Coronary artery (tissue), 2 donors: ENCODE measurements at regions not wholly inside any gene's neighbourhood (a gene's known extent, or its start where the extent isn't known, plus 50 kb on each side); places are given as distances from the start of the nearest gene placed in this dataset.

Experiments
- DNase-seq: peaks from one replicate; pipeline ENCODE4 v3.0.0-alpha.2; 2017; ENCODE audit warnings: low spot score
- H3K27ac ChIP-seq, 2 donors: fragments of 200-600 bp; sonication (generic); one replicate each; pipeline ENCODE4 v1.5.1; 2016 to 2019
- H3K4me3 ChIP-seq: fragments of 200-600 bp; sonication (generic); 2 replicates; pipeline ENCODE4 v1.5.1; 2016; ENCODE audit warnings: mild to moderate bottlenecking, moderate library complexity
- TF ChIP-seq, protein P1 (sequence below): fragments of 200-600 bp; sonication (generic); IDR thresholded peaks from one replicate; pipeline ENCODE4 v1.5.1; 2019; ENCODE audit warnings: antibody characterized with exemption

DNA sequence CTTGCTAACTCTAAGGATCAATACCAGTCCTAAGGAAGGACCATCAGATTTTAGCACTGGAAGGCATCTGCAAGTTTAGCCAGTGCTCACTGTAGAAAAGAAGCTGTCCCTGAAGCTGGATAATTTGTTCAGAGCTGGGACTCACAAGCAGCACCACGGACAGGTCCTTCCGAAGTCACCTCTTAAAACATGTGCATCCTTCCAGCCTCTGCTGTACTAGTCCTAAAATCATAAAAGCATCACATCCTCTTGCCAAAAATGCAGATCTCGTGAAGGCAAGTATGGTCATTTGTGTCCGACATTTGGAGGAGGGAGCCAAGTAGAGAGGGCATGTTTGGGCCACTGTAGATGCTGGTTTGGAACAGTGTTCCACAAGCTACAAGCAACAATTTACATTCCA is 506.9 kb downstream of the RBFOX1 start:
- no peak overlapping the region for H3K27ac ChIP-seq
- DNase-seq = no peak
- H3K4me3 ChIP-seq = no peak overlapping the region
- TF ChIP-seq, protein P1, sequence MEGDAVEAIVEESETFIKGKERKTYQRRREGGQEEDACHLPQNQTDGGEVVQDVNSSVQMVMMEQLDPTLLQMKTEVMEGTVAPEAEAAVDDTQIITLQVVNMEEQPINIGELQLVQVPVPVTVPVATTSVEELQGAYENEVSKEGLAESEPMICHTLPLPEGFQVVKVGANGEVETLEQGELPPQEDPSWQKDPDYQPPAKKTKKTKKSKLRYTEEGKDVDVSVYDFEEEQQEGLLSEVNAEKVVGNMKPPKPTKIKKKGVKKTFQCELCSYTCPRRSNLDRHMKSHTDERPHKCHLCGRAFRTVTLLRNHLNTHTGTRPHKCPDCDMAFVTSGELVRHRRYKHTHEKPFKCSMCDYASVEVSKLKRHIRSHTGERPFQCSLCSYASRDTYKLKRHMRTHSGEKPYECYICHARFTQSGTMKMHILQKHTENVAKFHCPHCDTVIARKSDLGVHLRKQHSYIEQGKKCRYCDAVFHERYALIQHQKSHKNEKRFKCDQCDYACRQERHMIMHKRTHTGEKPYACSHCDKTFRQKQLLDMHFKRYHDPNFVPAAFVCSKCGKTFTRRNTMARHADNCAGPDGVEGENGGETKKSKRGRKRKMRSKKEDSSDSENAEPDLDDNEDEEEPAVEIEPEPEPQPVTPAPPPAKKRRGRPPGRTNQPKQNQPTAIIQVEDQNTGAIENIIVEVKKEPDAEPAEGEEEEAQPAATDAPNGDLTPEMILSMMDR = no peak

DNA sequence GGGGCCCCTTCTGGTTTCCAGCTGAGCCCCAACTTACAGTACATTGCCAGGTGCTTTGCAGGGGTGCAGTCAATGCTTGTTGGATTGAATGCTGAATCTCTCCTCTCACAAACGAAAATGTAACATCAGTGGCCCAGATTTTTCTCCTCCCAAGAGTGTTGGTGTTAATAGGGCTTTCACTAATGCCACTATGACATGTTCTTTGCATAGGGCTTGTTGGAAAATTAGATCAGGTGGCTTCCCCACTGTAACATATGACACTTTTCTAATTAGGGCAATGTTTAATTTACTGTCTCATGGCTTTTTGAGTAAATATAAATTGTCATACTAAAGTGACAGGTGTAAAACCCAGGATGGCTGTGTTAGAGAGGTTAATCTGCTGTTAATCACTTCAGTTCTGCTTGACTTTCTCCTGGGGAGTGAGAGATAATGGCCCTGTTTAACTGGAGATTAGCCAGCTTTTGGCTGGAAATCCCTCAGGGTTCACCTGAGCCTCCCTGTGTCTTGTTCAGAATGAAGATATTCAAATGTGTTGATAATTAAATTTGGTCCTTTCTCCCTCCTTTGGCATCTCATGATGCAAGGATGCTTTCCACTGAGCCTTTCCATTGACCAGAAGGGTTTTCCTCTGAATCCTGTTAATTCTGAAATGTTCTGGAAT is 502.3 kb downstream of the RBFOX1 start:
- H3K4me3 ChIP-seq = no peak overlapping the region

DNA sequence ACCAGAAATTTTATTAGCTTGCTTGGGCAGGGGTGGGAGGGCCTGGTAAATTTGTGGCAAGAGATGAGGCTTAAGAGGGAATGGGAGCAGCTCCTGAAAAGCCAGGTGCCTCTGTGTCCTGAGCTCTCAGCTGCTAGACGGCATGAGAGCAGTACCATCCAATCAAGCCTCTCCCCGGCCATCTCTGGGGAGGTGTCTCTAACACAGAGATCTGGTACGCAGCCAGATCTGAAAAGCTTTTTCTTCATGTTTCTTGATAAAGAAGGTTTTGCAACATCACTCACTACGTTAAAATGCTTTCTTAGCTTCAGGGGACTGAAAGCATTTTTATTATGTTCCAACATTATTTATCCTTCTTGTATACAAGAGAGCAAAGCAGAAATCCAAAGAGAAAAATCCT is 488.2 kb downstream of the RBFOX1 start:
- Histone ChIP-seq H3K4me3 (no peak overlapping the region), H3K27ac (no peak overlapping the region)
- no peak for DNase-seq
- TF ChIP-seq, protein P1 = no peak

More for the DNA sequence above, 502.3 kb downstream of the RBFOX1 start:
- no peak for DNase-seq
- H3K27ac ChIP-seq = no peak overlapping the region
- TF ChIP-seq, protein P1 = no peak

DNA sequence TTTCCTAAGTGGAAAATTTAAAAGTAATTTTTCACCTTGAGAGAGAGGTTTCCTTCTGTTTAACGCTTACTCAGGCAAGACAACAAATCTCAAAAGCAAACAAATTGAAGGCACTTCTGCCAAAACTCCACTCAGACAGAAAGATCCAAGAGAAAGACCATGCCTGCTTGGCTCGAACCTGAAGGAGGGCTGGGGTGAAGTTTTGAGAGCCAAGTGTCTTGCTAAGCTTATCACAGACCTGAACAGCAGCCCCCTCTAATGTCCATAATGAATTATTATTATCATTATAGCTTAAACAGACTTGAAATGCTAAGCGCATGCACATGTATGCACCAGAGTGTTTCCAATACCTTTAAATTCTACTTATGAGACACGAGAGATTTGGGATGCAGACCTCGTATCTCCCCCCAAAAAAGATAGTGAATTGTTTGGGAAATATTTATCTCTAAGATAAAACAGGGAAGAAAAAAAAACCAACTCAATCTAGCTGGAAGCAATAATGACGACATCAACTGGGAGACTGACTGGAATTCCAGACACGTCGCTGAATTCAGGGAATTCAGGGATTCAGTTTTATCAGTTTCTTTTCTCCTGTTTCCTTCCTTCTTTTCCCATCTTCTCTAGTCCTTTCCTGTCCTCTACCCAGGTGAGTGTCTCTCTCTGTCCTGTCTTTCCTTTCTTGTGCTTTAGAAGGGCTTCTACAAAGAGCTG is 473.2 kb downstream of the RBFOX1 start:
- no peak overlapping the region for H3K4me3 ChIP-seq
- H3K27ac ChIP-seq = no peak overlapping the region
- TF ChIP-seq, protein P1 = no peak
- DNase-seq = no peak

DNA sequence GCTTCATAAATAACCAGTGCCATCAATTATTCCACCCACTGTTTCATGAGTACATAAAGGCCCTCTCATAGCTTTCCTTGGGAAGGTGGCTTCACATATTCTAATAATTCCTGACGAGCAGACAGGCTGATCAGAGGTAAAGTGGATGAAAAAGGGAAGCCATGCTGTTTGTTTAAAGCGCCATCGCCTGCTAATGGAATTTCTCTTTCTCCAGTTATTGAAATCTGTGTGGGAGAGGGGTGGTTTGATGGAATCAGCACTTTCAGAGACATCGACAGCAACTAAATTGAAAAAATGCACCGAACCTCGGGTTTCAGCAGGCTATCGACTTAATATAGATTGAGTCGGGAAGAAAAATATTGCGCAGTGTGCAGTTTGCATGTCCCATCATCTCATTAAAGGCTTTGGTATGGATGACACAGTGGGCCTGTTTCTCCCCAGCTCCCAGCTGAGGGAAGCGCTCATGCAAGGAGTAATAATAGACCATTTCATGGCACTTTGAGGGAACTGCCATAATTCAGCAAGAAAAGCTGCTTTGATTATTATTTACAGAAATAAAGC is 472.1 kb downstream of the RBFOX1 start:
- Histone ChIP-seq H3K27ac (no peak overlapping the region), H3K4me3 (no peak overlapping the region)
- TF ChIP-seq, protein P1 = no peak
- no peak for DNase-seq

DNA sequence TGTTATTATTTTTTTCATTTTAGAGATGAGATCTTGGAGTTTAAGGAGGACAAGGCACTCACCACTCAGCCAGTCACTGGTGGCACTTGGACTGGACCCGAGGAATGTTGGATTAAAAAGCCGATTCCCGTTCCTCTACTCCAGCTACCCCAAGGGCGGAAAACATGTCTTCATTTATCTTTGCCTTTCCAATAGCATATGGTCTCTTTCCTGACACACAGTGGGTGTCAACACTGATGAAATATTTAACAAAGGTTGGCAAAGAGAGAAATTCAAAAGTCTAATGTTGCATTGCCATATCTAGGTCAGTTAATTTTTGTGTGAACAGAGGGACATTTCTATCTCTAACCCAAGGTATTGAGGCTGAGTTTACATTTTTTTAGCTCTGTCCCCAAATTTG is 459.7 kb downstream of the RBFOX1 start:
- no peak for DNase-seq
- TF ChIP-seq, protein P1 = no peak
- Histone ChIP-seq H3K4me3 (no peak overlapping the region), H3K27ac (no peak overlapping the region)
